Endothelial cell of umbilical vein (primary cell): ENCODE measurements at regions not wholly inside any gene's neighbourhood (a gene's known extent, or its start where the extent isn't known, plus 50 kb on each side); places are given as distances from the start of the nearest gene placed in this dataset.

Experiments
- BruUV-seq: library from RNA; stranded (reverse); fragments of 400-500 nt; replicated peaks from 2 replicates; lab custom pipeline; 2021; lab: Mats Ljungman, UMichigan
- CTCF ChIA-PET: fragments of 300-600, 350-600 bp; sonication (Branson Sonifier 250); formaldehyde crosslinking; loops from one replicate; lab custom pipeline; 2021; ENCODE audit warnings: antibody characterized with exemption, inconsistent platforms; lab: Charles Lee
- POLR2A ChIA-PET: fragments of 300-600, 350-600 bp; sonication (Branson Sonifier 250); formaldehyde crosslinking; loops from one replicate; lab custom pipeline; 2021; ENCODE audit warnings: antibody characterized with exemption, inconsistent platforms; lab: Charles Lee
- DNase-seq: peaks from one replicate; pipeline ENCODE4 v3.0.0-alpha.2; 2011; ENCODE audit warnings: low read depth, low spot score
- FAIRE-seq: peaks from 2 replicates; lab custom pipeline; 2011; peaks lifted over from hg19 to GRCh38; lab: Jason Lieb, UNC
- H2AFZ ChIP-seq: 2 replicates; pipeline ENCODE4 v1.6.0; 2012; ENCODE audit warnings: low read depth, low read length, control low read depth, inconsistent platforms
- H3K27ac ChIP-seq: 2 replicates; pipeline ENCODE4 v1.5.1; 2011; ENCODE audit warnings: low read depth, mild to moderate bottlenecking, control low read depth, low read length, moderate library complexity; ENCODE audit not compliant: insufficient read depth
- H3K27me3 ChIP-seq, 2 experiments: 2 replicates each; pipeline versions ENCODE4 v1.6.0 to v1.6.1; 2011; ENCODE audit warnings: low read length in 2 of 2, mixed read lengths in 1 of 2; ENCODE audit not compliant: control insufficient read depth in 2 of 2, insufficient read depth in 2 of 2
- H3K36me3 ChIP-seq, 2 experiments: 2 replicates in 1 of 2; 3 replicates in 1 of 2; pipeline ENCODE4 v1.5.1; 2011; ENCODE audit warnings: low read length in 2 of 2, mild to moderate bottlenecking in 1 of 2, moderate library complexity in 1 of 2; ENCODE audit not compliant: control insufficient read depth in 2 of 2, insufficient read depth in 2 of 2; ENCODE audit errors: extremely low read depth in 1 of 2
- H3K4me1 ChIP-seq: 3 replicates; pipeline ENCODE4 v1.5.1; 2011; ENCODE audit warnings: mild to moderate bottlenecking, low read length; ENCODE audit not compliant: control insufficient read depth, insufficient read depth; ENCODE audit errors: extremely low read depth
- H3K4me2 ChIP-seq: 2 replicates; pipeline ENCODE4 v1.6.1; 2011; ENCODE audit warnings: low read length, control low read depth, mixed read lengths; ENCODE audit not compliant: insufficient read depth
- H3K4me3 ChIP-seq, 3 experiments: fragments of 200-600 bp in 1 of 3; sonication (generic), shearing (Covaris generic) in 1 of 3; replicated peaks in 1 of 3; 2 replicates each; pipeline ENCODE4 v1.5.1; 2011 to 2016; ENCODE audit warnings: control low read depth in 3 of 3, low read length in 3 of 3, mild to moderate bottlenecking in 2 of 3, inconsistent platforms in 1 of 3, low read depth in 1 of 3, moderate library complexity in 1 of 3; ENCODE audit not compliant: insufficient read depth in 1 of 3
- H3K79me2 ChIP-seq: 2 replicates; pipeline ENCODE4 v1.6.0; 2012; ENCODE audit warnings: low read length, inconsistent platforms; ENCODE audit not compliant: control insufficient read depth, insufficient read depth
- H3K9ac ChIP-seq: replicated peaks from 2 replicates; pipeline ENCODE3; 2011; ENCODE audit warnings: low read length, control low read depth; ENCODE audit not compliant: insufficient read depth; ENCODE audit errors: extremely low read depth
- H3K9me1 ChIP-seq: replicated peaks from 3 replicates; pipeline ENCODE4 v1.6.0; 2011; ENCODE audit warnings: mild to moderate bottlenecking, low read length; ENCODE audit not compliant: control insufficient read depth, insufficient read depth; ENCODE audit errors: extremely low read depth
- H3K9me3 ChIP-seq: replicated peaks from 2 replicates; pipeline ENCODE4 v1.5.1; 2012; ENCODE audit warnings: low read length, inconsistent platforms; ENCODE audit not compliant: control insufficient read depth, insufficient read depth
- H4K20me1 ChIP-seq: replicated peaks from 2 replicates; pipeline ENCODE3; 2011; ENCODE audit warnings: mild to moderate bottlenecking, low read length; ENCODE audit not compliant: control insufficient read depth, insufficient read depth; ENCODE audit errors: extremely low read depth
- CTCF ChIP-seq, 2 donors: IDR thresholded peaks; 1 replicate in 1 of 2; 2 replicates in 1 of 2; pipeline ENCODE4 v1.5.1; 2011; ENCODE audit warnings: low read length in 2 of 2, mild to moderate bottlenecking in 2 of 2, moderate library complexity in 2 of 2, control low read depth in 1 of 2, inconsistent platforms in 1 of 2, low read depth in 1 of 2; ENCODE audit not compliant: insufficient read depth in 1 of 2; ENCODE audit errors: extremely low read depth in 1 of 2
- EZH2 ChIP-seq: IDR thresholded peaks from 2 replicates; pipeline ENCODE4 v1.6.1; 2012; ENCODE audit warnings: borderline replicate concordance, low read depth, mild to moderate bottlenecking, moderate library complexity, low read length, inconsistent platforms; ENCODE audit not compliant: severe bottlenecking
- FOS ChIP-seq: IDR thresholded peaks from 2 replicates; pipeline ENCODE4 v1.6.1; 2011; ENCODE audit warnings: mild to moderate bottlenecking, low read length, moderate library complexity, borderline replicate concordance; ENCODE audit not compliant: insufficient read depth
- GATA2 ChIP-seq: IDR thresholded peaks from 2 replicates; pipeline ENCODE4 v1.7.0; 2011; ENCODE audit warnings: low read depth, mild to moderate bottlenecking, moderate library complexity, mixed read lengths, low read length; ENCODE audit not compliant: insufficient read length, insufficient read depth
- JUN ChIP-seq: IDR thresholded peaks from 2 replicates; pipeline ENCODE4 v1.6.1; 2011; ENCODE audit warnings: borderline replicate concordance, low read depth; ENCODE audit not compliant: insufficient read length, insufficient read depth
- MAX ChIP-seq: IDR thresholded peaks from 2 replicates; pipeline ENCODE4 v1.6.1; 2011; ENCODE audit not compliant: insufficient read depth, insufficient read length
- MYC ChIP-seq: IDR thresholded peaks from one replicate; pipeline ENCODE4 v1.6.1; 2011; ENCODE audit warnings: mild to moderate bottlenecking, low read depth, low read length
- POLR2A ChIP-seq: IDR thresholded peaks from 2 replicates; pipeline ENCODE4 v1.6.1; 2012; ENCODE audit warnings: low read depth, mild to moderate bottlenecking, control low read depth, low read length
- POLR2AphosphoS5 ChIP-seq: IDR thresholded peaks from 2 replicates; pipeline ENCODE4 v1.6.1; 2012; ENCODE audit warnings: low read depth, mild to moderate bottlenecking, control low read depth, low read length, moderate library complexity; ENCODE audit not compliant: insufficient read depth
- dilution Hi-C: fragments of 300-500 bp; cut with MboI; formaldehyde crosslinking; loops from one replicate; pipeline ENCODE4 v1.15.0; 2019; ENCODE audit warnings: low sequenced_read_pairs; ENCODE audit not compliant: extremely low pct_ligation_motif_present
- intact Hi-C: fragments of 100-400 bp; cut with micrococcal nuclease; formaldehyde crosslinking; loops from one replicate; pipeline ENCODE4 v1.10.0; 2022

- intact Hi-C loops, result no loop called here
- H3K4me2 ChIP-seq, result no peak overlapping the region
- H3K9me3 ChIP-seq, result no peaks in the 10 kb centered on the region
- DNase-seq (no peak), FAIRE-seq (no peak)
- CTCF ChIA-PET, result interaction anchor here (1.0 kb wide), 1 partner anchor 845 kb away, joined by 4 read pairs; no protein-coding TSS in a partner anchor
- no peaks in the 10 kb centered on the region for H4K20me1 ChIP-seq
- H3K27ac ChIP-seq, result no peak overlapping the region
- no peak overlapping the region for H3K9ac ChIP-seq
- dilution Hi-C loops, result no loop called here
- H3K36me3 ChIP-seq, result no peaks in the 10 kb centered on the region
- H3K4me3 ChIP-seq, result no peak overlapping the region
- no peaks in the 10 kb centered on the region for H3K27me3 ChIP-seq
- no peak for TF ChIP-seq GATA2
- no peak for TF ChIP-seq POLR2AphosphoS5
- TF ChIP-seq FOS, result no peak
- no peak for TF ChIP-seq JUN
- TF ChIP-seq MYC, result no peak
- no peak for TF ChIP-seq EZH2
- no peak for TF ChIP-seq MAX
- no peak for TF ChIP-seq POLR2A
- no peak for TF ChIP-seq CTCF (IDR thresholded peaks at IDR 0.05; ENCODE audit: extremely low read depth in 1 of 2, insufficient read depth in 1 of 2, low read depth in 1 of 2, low read length in 2 of 2)
- no peaks in the 10 kb centered on the region for H3K9me1 ChIP-seq
- POLR2A ChIA-PET, result no interaction called here
- BruUV-seq, result no TSS peak
- no peak overlapping the region for H2AFZ ChIP-seq
- H3K79me2 ChIP-seq, result no peaks in the 10 kb centered on the region
- no peaks in the 10 kb centered on the region for H3K4me1 ChIP-seq
Observed at GRCh38 chr5:99949969-99950524, 585.1 kb upstream of the FAM174A start.
